GM20000 (cell line): ENCODE measurements at regions not wholly inside any gene's neighbourhood (a gene's known extent, or its start where the extent isn't known, plus 50 kb on each side); places are given as distances from the start of the nearest gene placed in this dataset.

Source experiments
- DNase-seq: peaks from one replicate; pipeline ENCODE4 v3.0.0; 2012; ENCODE audit warnings: low spot score
- CTCF ChIP-seq: IDR thresholded peaks from 2 replicates; pipeline ENCODE4 v1.5.1; 2012; ENCODE audit warnings: mild to moderate bottlenecking, control low read depth; ENCODE audit errors: extremely low read depth, missing control alignments

- no peak for DNase-seq
- TF ChIP-seq CTCF = no peak
Measured at GRCh38 chr12:124438437-124439056, 128.9 kb downstream of the NCOR2 start.

DNA sequence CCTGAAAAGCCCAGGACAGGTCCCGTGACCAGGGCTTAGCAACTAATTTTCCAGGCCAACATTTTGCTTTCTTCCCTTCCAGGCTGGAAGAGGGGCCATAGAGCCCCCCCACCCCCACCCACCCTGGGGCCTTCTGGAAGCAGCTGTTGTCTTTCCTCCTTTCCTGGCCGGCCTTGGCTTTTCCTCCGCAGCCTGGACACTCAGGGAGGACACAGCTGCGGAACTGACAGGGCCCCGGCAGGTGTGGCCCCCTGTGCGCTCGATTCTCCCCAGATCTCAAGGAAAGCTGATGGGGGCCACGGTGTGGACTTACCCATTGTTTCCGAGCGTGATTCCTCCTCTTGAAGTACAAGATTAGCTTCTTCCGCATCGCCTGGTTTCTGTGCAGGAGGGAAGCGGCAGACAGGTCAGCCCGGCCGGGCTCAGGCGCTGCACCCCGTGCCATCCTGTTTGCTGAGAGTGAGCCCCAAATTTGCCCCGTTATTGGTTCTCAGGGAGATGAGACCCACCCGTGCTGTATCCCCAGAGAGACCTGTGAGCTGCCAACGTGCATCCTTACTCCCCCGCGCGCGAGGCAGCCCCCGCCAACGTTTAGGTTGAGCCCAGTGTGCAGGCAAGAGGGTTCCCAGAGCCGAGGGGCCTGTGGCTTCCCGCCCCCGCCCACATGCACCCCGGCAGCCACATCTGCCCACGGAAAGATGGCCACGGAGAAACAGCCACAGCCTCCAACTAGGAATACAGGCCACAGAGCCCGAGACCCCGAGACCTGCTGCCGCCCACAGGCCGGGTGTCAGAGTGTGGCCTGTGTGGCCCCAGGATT is 129.6 kb downstream of the NCOR2 start:
- no peak for TF ChIP-seq CTCF
- DNase-seq = no peak

DNA sequence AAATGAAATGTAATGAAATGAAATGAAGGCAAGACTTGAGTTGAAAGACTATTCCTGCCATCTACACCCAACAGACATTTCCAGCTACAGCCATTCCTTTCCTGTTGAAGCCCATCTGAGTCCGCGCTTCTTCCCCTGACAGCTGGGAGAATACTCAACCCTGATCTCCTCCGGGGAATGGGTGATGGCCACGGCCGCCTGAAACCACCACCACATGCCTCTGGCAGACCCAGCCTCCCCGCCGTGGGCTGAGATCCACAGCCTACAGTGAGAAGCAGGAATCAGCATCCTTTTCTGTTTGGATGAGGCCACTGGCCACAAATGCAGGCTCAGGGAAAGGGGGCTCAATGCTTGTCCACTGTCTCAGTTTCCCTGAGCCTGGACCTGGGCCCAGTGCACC is 130.3 kb downstream of the NCOR2 start:
- no peak for DNase-seq
- no peak for TF ChIP-seq CTCF

DNA sequence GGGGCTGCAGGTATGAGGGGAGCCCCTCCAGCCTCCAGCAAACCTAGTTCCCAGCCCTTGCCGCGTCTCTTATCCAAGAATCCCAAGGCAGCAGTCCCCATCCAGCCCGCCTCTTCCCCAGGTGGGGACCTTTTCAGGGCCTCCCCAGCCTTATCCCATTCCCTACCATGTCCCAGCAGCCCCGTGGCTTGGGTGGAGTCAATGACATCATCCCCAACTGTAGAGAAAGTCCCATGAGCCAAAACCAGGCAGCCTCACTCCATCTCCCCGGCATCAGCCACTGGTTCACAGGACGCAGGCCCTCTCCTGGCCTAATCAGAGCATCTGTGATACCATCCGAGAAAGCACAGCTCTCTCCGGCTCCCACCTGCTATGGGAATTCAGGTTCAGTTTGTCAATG is 131.0 kb downstream of the NCOR2 start:
- DNase-seq = no peak
- TF ChIP-seq CTCF = no peak

DNA sequence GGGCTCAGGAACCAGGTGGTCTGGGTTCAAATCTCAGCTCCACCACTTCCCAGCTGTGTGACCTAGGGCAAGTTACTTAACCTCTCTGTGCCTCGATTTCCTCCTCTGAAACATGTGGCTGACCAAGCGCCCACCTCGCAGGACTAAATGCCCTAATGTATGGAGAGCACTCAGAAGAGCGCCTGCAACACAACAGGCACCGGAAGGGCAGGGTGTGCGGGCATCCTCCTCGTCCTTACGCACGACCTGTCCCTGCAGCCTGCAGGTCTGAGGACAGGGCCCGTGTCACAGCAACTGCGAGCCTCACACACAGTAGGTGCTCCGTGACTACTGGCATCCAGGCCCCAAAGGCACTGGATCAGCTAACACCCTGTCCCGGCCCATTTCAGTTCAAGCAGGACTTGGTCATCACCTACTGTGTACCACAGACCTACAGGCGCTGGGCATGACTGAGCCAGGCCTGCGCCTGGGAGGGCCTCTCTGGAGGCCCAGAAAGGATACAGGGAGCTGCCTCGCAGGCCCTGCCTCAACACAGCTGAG is 131.5 kb downstream of the NCOR2 start:
- no peak for TF ChIP-seq CTCF
- DNase-seq = no peak

DNA sequence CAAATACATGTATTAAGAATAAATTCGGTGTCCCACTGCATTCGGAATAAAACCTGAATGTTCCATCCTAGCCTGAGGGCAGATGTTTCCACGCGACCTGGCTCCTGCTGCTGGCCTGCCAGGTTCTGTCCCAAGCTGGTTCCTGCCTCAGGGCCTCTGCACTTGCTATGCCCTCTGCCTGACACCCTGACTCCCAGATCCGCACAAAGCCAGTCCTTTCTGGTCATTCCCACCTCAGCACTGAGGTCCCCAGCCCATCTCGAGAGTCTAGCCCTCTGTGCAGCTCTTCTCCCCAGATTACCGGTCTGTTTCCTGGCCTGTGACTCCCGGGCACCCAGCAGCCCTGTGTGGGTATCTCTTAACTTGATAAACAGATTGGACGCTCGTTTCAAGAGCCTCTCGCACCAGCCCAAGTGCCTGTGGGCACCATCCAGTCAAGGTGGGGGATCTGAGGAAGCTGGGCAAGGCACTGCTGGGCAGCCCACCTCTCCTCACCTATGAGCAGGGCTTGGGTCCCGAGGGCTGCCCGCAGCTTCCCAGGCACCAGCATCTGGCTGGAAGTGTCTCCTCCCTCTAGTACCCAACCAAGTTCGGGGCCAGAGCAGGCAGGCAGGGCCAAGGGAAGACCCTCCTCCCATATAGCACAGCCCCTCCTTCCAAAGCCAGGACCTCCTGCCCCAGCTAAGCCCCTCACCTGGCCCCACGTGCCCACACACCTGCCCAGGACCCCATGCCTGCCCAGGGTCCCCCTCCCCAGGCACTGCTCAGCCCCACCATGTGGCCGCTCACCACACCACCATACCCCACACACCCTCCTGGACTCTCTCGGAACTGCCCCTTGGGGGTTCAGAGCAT is 132.2 kb downstream of the NCOR2 start:
- DNase-seq = no peak
- no peak for TF ChIP-seq CTCF
